ENCODE measurements at regions not wholly inside any gene's neighbourhood (a gene's known extent, or its start where the extent isn't known, plus 50 kb on each side); places are given as distances from the start of the nearest gene placed in this dataset.

DNA sequence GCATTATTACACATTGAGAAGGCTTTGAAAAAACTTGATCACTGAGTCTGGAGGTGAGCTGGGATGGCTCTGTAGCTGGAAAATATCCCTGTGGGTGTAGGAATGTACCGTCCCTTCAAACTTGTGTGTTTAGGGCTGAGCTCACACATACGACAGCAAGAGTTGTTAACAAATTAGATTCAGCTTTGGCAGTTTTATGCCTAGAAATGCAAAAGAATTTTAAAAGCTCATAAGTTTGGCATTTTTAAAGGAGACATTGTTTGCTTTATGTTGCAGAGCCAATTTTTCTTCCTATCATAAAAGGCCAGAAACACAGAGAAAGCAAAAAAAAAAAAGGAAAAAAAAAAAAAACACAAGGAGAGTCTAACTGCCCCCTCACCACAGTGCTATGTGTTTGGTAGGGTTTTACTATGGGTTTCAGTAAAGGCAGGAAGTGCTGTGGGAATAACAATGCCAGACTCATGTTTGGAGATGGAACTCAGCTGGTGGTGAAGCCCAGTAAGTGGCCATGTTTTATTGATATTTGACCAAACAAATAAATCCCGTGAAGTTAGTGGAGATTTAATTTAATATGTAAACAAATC is 78.4 kb downstream of the DAD1 start:
- TF ChIP-seq, protein P1, sequence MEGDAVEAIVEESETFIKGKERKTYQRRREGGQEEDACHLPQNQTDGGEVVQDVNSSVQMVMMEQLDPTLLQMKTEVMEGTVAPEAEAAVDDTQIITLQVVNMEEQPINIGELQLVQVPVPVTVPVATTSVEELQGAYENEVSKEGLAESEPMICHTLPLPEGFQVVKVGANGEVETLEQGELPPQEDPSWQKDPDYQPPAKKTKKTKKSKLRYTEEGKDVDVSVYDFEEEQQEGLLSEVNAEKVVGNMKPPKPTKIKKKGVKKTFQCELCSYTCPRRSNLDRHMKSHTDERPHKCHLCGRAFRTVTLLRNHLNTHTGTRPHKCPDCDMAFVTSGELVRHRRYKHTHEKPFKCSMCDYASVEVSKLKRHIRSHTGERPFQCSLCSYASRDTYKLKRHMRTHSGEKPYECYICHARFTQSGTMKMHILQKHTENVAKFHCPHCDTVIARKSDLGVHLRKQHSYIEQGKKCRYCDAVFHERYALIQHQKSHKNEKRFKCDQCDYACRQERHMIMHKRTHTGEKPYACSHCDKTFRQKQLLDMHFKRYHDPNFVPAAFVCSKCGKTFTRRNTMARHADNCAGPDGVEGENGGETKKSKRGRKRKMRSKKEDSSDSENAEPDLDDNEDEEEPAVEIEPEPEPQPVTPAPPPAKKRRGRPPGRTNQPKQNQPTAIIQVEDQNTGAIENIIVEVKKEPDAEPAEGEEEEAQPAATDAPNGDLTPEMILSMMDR (IDR thresholded peaks at IDR 0.05) = no peak
- TF ChIP-seq POLR2A (IDR thresholded peaks at IDR 0.05) = no peak
